ENCODE measurements at regions not wholly inside any gene's neighbourhood (a gene's known extent, or its start where the extent isn't known, plus 50 kb on each side); places are given as distances from the start of the nearest gene placed in this dataset.

DNA sequence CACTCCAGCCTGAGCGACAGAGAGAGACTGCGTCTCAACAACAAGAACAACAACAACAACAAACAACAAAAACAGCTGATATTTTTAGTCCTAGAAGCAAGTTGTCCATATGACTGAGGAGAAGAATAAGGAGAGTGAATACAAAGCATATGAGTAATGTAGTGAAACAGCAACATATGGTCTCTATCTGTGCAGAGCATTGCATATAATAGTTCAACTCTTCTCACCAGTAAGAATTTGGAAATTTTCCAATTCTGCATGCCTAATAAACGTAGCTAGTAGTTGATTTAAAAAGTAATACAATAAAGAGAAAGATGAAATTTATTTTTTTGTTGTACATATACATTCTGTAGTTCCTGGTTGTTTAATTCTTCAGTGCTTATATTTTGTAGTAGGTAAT, 129.7 kb upstream of the FAM83B start:
- Histone ChIP-seq H3K9ac (ENCODE audit: low read depth in 2 of 2, low read length in 2 of 2) (no peak overlapping the region), H3K4me3 (no peak overlapping the region), H3K9me3 (no peaks in the 10 kb centered on the region), H3K27me3 (no peaks in the 10 kb centered on the region), H3K27ac (no peak overlapping the region), H3K36me3 (no peaks in the 10 kb centered on the region), H3K4me1 (no peaks in the 10 kb centered on the region)
- intact Hi-C loops (cut with DNase I): loop anchor here (10.0 kb wide), 2 partner anchors 128 to 348 kb away; partner anchors contain the start of gene FAM83B
- no peak for DNase-seq
- TF ChIP-seq, protein P1, sequence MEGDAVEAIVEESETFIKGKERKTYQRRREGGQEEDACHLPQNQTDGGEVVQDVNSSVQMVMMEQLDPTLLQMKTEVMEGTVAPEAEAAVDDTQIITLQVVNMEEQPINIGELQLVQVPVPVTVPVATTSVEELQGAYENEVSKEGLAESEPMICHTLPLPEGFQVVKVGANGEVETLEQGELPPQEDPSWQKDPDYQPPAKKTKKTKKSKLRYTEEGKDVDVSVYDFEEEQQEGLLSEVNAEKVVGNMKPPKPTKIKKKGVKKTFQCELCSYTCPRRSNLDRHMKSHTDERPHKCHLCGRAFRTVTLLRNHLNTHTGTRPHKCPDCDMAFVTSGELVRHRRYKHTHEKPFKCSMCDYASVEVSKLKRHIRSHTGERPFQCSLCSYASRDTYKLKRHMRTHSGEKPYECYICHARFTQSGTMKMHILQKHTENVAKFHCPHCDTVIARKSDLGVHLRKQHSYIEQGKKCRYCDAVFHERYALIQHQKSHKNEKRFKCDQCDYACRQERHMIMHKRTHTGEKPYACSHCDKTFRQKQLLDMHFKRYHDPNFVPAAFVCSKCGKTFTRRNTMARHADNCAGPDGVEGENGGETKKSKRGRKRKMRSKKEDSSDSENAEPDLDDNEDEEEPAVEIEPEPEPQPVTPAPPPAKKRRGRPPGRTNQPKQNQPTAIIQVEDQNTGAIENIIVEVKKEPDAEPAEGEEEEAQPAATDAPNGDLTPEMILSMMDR (IDR thresholded peaks at IDR 0.05): no peak

DNA sequence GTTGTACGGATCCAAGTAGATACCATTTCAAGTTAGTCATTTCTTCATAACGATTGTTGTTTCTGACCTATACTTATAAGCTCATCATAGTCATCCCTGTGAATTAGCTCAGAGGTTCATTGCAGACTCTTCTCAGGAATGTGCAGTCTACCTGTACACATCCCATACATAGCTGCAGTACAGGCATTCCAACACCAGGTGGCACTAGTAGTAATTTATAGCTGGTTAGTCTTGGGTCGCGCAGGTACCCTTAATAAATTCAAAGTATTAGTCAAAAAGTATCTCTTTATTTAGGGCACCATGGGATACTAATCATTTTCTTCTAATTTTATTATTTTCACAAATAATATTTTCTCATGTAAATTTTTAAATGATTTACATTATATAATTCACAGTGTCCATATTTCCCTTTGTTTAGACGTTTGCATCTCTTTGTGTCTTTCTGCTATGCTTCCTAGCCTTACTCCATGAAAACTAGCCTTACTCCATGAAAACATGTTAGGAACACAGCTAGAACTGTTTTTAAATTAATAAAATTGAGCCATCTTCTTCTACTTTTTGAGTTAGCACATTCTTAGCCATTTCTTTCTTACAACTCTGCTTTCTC, 128.6 kb upstream of the FAM83B start:
- no peaks in the 10 kb centered on the region for H3K27me3 ChIP-seq
- TF ChIP-seq, protein P1 (IDR thresholded peaks at IDR 0.05): peak; percentile 85
- peak; percentile 94 for DNase-seq
- no peaks in the 10 kb centered on the region for H3K36me3 ChIP-seq
- intact Hi-C loops (cut with DNase I): loop anchor here (10.0 kb wide), 2 partner anchors 127 to 347 kb away; partner anchors contain the start of gene FAM83B
- no peaks in the 10 kb centered on the region for H3K9me3 ChIP-seq
- H3K27ac ChIP-seq: peak overlapping the region; percentile 60
- H3K9ac ChIP-seq (ENCODE audit: low read depth in 2 of 2, low read length in 2 of 2): peak overlapping the region in 1 of 2 donors; percentile 54
- no peak overlapping the region for H3K4me3 ChIP-seq
- no peaks in the 10 kb centered on the region for H3K4me1 ChIP-seq

DNA sequence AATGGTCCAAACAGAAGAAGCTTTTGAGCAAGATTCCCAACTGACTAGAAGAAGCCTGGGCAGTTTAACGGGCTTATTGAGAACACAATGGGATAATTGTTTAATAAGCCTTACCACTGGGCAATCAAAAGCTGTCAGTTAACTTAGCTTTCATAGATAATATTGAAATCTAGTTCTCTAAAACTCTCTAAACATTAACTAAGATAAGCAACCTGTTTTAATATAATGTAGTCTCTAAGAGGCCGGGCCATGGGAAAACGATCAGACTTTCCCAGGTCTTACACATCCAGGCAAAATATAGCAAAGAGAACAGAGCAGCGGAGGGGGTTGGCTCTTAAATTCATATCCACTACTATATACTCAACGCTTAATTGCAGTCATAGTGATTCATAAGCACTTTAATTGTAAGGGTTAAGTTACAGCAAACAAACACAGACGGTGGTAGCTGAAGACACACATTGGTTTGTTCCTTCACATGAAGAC, 128.0 kb upstream of the FAM83B start:
- H3K9me3 ChIP-seq: no peaks in the 10 kb centered on the region
- peak overlapping the region; percentile 60 for H3K27ac ChIP-seq
- no peaks in the 10 kb centered on the region for H3K36me3 ChIP-seq
- DNase-seq: peak; percentile 64
- no peaks in the 10 kb centered on the region for H3K27me3 ChIP-seq
- H3K9ac ChIP-seq (ENCODE audit: low read depth in 2 of 2, low read length in 2 of 2): peak overlapping the region in 1 of 2 donors; percentile 54
- no peak overlapping the region for H3K4me3 ChIP-seq
- TF ChIP-seq, protein P1 (IDR thresholded peaks at IDR 0.05): no peak
- intact Hi-C loops (cut with DNase I): loop anchor here (10.0 kb wide), 2 partner anchors 126 to 346 kb away; partner anchors contain the start of gene FAM83B
- H3K4me1 ChIP-seq: no peaks in the 10 kb centered on the region

DNA sequence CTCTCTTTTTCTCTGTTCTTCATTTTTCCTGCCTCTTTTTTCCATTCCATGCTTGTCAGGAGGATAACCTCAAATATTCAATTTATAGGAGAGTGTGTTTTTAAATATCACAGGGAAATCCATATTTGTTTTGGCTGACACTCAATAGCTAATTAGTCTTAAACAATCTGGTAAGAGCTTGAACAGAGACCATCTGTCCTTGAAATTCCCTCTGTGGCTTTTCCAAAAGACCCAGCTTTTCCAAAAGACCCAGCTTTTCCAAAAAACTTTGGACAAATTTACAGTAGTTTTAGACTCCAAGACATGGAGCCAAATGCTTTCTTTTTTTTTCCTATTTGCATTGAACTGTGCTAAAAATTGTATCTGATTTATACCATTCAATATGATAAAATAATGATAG, 127.4 kb upstream of the FAM83B start:
- Histone ChIP-seq H3K4me1 (no peaks in the 10 kb centered on the region), H3K4me3 (no peak overlapping the region), H3K9me3 (no peaks in the 10 kb centered on the region), H3K27me3 (no peaks in the 10 kb centered on the region), H3K9ac (ENCODE audit: low read depth in 2 of 2, low read length in 2 of 2) (peak overlapping the region in 1 of 2 donors; percentile 54), H3K27ac (peak overlapping the region; percentile 60), H3K36me3 (no peaks in the 10 kb centered on the region)
- TF ChIP-seq, protein P1 (IDR thresholded peaks at IDR 0.05): no peak
- intact Hi-C loops (cut with DNase I): loop anchor here (10.0 kb wide), 2 partner anchors 126 to 346 kb away; partner anchors contain the start of gene FAM83B
- DNase-seq: no peak

DNA sequence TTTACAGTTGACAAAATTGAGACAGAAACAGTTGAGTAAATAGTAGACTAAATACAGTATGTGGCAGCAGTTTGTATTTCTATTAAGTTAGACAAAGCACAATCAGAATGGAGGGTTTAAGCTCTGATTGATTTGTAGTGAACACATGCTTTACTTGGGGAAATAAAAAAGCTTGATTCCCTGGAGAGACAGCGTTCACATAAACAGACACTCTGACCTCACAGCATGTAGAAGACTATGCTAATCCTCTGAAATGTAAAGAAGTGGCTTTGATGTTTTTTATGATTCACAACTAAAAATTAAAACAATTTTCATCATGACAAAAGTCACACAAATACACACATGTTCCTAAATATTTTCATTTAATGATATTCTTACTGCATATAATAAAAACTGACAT, 126.9 kb upstream of the FAM83B start:
- H3K4me1 ChIP-seq: no peaks in the 10 kb centered on the region
- intact Hi-C loops (cut with DNase I): loop anchor here (10.0 kb wide), 2 partner anchors 125 to 345 kb away; partner anchors contain the start of gene FAM83B

More for the DNA sequence above, 126.9 kb upstream of the FAM83B start:
- TF ChIP-seq, protein P1 (IDR thresholded peaks at IDR 0.05): no peak
- H3K27me3 ChIP-seq: no peaks in the 10 kb centered on the region
- H3K36me3 ChIP-seq: no peaks in the 10 kb centered on the region
- H3K9me3 ChIP-seq: no peaks in the 10 kb centered on the region
- H3K9ac ChIP-seq (ENCODE audit: low read depth in 2 of 2, low read length in 2 of 2): no peak overlapping the region
- peak overlapping the region; percentile 60 for H3K27ac ChIP-seq
- H3K4me3 ChIP-seq: no peak overlapping the region
- DNase-seq: no peak
